ENCODE measurements at regions not wholly inside any gene's neighbourhood (a gene's known extent, or its start where the extent isn't known, plus 50 kb on each side); places are given as distances from the start of the nearest gene placed in this dataset.

GRCh38 chr17:13387952-13388351, 213.8 kb downstream of the HS3ST3A1 start:
- Histone ChIP-seq H3K9me3 (replicated peaks; ENCODE audit: control insufficient read depth, insufficient read depth, low read length) (no peaks in the 10 kb centered on the region), H3K4me1 (ENCODE audit: control insufficient read depth, extremely low read depth, insufficient read depth, low read length) (no peaks in the 10 kb centered on the region), H3K9ac (replicated peaks; ENCODE audit: extremely low read depth, insufficient read depth, low read length) (no peak overlapping the region), H4K20me1 (replicated peaks; ENCODE audit: control insufficient read depth, extremely low read depth, insufficient read depth, low read length) (no peaks in the 10 kb centered on the region), H3K79me2 (ENCODE audit: control insufficient read depth, insufficient read depth, low read length) (no peaks in the 10 kb centered on the region), H3K9me1 (replicated peaks; ENCODE audit: control insufficient read depth, extremely low read depth, insufficient read depth, low read length) (no peaks in the 10 kb centered on the region), H3K27ac (ENCODE audit: insufficient read depth, low read depth, low read length) (no peak overlapping the region), H3K27me3 (ENCODE audit: control insufficient read depth in 2 of 2, insufficient read depth in 2 of 2, low read length in 2 of 2) (no peaks in the 10 kb centered on the region), H3K36me3 (ENCODE audit: control insufficient read depth in 2 of 2, extremely low read depth in 1 of 2, insufficient read depth in 2 of 2, low read length in 2 of 2) (no peaks in the 10 kb centered on the region), H3K4me2 (ENCODE audit: insufficient read depth, low read length) (no peak overlapping the region), H2AFZ (ENCODE audit: low read depth, low read length) (no peak overlapping the region), H3K4me3 (replicated peaks in 1 of 3; ENCODE audit: insufficient read depth in 1 of 3, low read depth in 1 of 3, low read length in 3 of 3) (no peak overlapping the region)
- intact Hi-C loops (cut with micrococcal nuclease), result no loop called here
- ChIA-PET CTCF (no interaction called here), POLR2A (no interaction called here)
- FAIRE-seq (no peak), DNase-seq (ENCODE audit: low read depth, low spot score) (no peak)
- TF ChIP-seq MYC (IDR thresholded peaks at IDR 0.05; ENCODE audit: low read depth, low read length) (no peak), JUN (IDR thresholded peaks at IDR 0.05; ENCODE audit: borderline replicate concordance, insufficient read depth, insufficient read length, low read depth) (no peak), POLR2A (IDR thresholded peaks at IDR 0.05; ENCODE audit: low read depth, low read length) (no peak), POLR2AphosphoS5 (IDR thresholded peaks at IDR 0.05; ENCODE audit: insufficient read depth, low read depth, low read length) (no peak), FOS (IDR thresholded peaks at IDR 0.05; ENCODE audit: borderline replicate concordance, insufficient read depth, low read length) (no peak), CTCF (IDR thresholded peaks at IDR 0.05; ENCODE audit: extremely low read depth in 1 of 2, insufficient read depth in 1 of 2, low read depth in 1 of 2, low read length in 2 of 2) (no peak), GATA2 (IDR thresholded peaks at IDR 0.05; ENCODE audit: insufficient read depth, insufficient read length, low read depth, low read length) (no peak), EZH2 (IDR thresholded peaks at IDR 0.05; ENCODE audit: borderline replicate concordance, low read depth, low read length, severe bottlenecking) (no peak), MAX (IDR thresholded peaks at IDR 0.05; ENCODE audit: insufficient read depth, insufficient read length) (no peak)
- BruUV-seq (replicated peaks), result no TSS peak
- dilution Hi-C loops (cut with MboI; ENCODE audit: extremely low pct_ligation_motif_present, low sequenced_read_pairs), result no loop called here

All from endothelial cell of umbilical vein (primary cell).